Transverse colon (tissue), 3 donors: ENCODE measurements at regions not wholly inside any gene's neighbourhood (a gene's known extent, or its start where the extent isn't known, plus 50 kb on each side); places are given as distances from the start of the nearest gene placed in this dataset.

ENCODE experiments used
- CTCF ChIP-seq, 5 experiments: fragments of 200-600 bp in 3 of 5; fragments of 450-650 bp in 2 of 5; sonication (generic) in 3 of 5; IDR thresholded peaks; 1 replicate in 2 of 5; 2 replicates in 3 of 5; pipeline ENCODE4 v1.5.1; 2016 to 2017; ENCODE audit warnings: antibody characterized with exemption in 5 of 5, inconsistent platforms in 3 of 5, mild to moderate bottlenecking in 2 of 5, moderate library complexity in 1 of 5
- EP300 ChIP-seq: sonication (generic); formaldehyde crosslinking; IDR thresholded peaks from one replicate; pipeline ENCODE4 v1.6.1; 2017; ENCODE audit warnings: antibody characterized with exemption, low read depth
- POLR2A ChIP-seq: fragments of 450-650 bp; IDR thresholded peaks from one replicate; pipeline ENCODE4 v1.6.1; 2016; ENCODE audit warnings: antibody characterized with exemption, mild to moderate bottlenecking, moderate library complexity

GRCh38 chr18:29004921-29005320 lies 828.0 kb upstream of the CDH2 start:
- no peak for TF ChIP-seq CTCF (IDR thresholded peaks at IDR 0.05)
- TF ChIP-seq EP300: no peak
- TF ChIP-seq POLR2A: no peak
